Retinal pigment epithelial cell (primary cell): ENCODE measurements at regions not wholly inside any gene's neighbourhood (a gene's known extent, or its start where the extent isn't known, plus 50 kb on each side); places are given as distances from the start of the nearest gene placed in this dataset.

Source experiments
- DNase-seq: peaks from one replicate; pipeline ENCODE4 v3.0.0-alpha.2; 2010; ENCODE audit warnings: low read depth
- H3K4me3 ChIP-seq: 2 replicates; pipeline ENCODE4 v1.5.1; 2011; ENCODE audit warnings: mild to moderate bottlenecking, low read length, control low read depth, moderate library complexity
- TF ChIP-seq, protein P1 (sequence below): conservative IDR thresholded peaks from 2 replicates; pipeline ENCODE4 v1.5.1; 2011; ENCODE audit warnings: low read depth, low read length, control low read depth, inconsistent platforms

DNA sequence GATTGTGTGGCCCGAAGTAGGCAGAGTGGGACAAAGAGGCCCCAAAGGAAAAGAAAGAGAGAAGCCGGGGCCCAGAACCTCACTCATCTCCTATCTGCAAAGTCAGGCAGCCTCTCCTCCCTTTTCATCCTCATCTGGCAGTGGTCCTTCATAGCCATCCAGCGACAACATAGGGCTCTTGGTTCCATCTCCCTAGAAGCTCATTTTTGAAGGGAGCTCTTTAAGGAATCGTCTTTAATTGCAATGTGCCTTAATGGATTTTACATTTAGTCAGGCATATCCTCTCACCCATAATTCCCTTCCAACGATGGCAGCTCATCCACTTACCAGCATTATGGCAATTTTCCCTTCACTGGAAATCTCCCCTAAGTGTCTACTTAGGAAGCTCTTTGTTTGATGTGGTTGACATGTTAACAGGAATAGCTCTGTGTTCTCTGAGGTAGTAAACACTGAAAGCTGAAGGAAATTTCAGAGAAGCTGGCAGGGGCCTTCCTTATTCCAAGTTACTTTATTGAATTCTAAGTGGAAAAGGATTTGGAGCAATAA is 780.6 kb downstream of the TSN start:
- H3K4me3 ChIP-seq: no peak overlapping the region
- no peak for DNase-seq
- TF ChIP-seq, protein P1, sequence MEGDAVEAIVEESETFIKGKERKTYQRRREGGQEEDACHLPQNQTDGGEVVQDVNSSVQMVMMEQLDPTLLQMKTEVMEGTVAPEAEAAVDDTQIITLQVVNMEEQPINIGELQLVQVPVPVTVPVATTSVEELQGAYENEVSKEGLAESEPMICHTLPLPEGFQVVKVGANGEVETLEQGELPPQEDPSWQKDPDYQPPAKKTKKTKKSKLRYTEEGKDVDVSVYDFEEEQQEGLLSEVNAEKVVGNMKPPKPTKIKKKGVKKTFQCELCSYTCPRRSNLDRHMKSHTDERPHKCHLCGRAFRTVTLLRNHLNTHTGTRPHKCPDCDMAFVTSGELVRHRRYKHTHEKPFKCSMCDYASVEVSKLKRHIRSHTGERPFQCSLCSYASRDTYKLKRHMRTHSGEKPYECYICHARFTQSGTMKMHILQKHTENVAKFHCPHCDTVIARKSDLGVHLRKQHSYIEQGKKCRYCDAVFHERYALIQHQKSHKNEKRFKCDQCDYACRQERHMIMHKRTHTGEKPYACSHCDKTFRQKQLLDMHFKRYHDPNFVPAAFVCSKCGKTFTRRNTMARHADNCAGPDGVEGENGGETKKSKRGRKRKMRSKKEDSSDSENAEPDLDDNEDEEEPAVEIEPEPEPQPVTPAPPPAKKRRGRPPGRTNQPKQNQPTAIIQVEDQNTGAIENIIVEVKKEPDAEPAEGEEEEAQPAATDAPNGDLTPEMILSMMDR: no peak

DNA sequence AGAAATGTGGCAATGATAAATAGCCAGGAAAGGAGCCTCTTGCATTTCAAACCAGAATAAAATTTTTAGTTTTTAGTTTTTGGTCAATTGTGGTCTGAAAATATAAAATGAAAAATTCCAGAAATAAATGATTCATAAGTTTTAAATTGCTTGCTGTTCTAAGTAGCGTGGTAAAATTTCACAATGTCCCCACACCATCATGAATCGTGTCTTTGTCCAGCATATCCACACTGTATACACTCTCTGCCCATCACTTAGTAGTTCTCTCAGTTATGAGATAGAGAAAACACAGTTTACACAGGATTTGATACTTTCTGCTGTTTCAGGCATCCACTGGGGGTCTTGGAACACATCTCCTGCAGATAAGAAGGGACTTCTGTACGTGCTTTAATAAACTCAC is 783.9 kb downstream of the TSN start:
- TF ChIP-seq, protein P1: no peak
- H3K4me3 ChIP-seq: no peak overlapping the region
- no peak for DNase-seq

DNA sequence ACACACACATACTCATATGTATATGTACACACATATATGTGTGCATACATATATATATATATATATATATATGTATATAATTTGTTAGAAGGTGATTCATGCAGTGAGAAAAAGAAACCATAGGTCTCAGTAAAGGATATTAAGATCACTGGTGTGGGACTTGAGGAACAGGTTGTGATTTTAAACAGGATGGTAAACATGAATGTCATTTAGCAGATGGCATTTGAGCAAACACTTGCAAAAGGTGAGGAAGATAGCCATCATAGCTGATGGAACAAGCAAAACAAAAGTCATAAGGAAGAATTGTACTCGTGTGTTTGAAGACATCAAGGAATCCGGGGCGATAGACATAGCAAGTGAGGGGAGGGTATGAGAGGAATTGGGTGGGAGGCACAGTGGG is 784.5 kb downstream of the TSN start:
- no peak for DNase-seq
- no peak overlapping the region for H3K4me3 ChIP-seq
- TF ChIP-seq, protein P1: no peak

DNA sequence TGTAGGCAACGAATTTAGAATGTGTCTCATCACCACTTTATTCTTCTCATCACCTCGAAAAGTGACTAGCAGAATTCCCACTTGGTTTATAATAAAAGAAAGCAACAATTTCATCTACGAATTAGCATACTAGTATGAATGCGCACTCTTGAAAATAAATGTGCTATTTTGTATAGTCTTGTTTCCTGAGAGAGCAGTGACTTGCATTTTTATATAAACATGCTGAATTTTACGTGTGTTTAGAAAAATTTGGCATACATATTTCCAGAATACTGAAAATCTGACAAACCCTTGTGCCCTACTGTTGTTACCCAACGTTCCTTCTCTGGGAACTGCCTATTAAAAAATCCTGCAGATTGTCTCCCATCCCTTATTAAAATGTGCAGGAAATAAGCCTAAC is 786.8 kb downstream of the TSN start:
- DNase-seq: no peak
- no peak overlapping the region for H3K4me3 ChIP-seq
- TF ChIP-seq, protein P1: no peak

DNA sequence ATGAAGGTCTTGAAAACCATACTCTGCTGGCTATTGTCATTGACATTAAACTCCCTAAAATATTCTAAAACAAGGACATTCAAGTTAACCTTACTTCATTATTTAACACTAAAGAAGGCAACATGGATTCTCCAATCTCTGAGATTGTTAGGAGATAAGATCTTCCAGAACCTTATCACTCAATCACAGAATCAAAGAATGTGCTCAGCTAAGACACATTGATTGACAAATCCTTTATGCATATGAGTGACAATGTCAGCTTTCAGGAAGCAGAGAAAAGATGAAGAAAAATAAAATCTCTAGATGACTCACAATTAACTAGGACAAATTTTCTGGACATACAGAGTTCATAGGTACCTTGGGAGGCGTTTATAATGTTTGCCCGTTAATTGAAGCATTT is 787.2 kb downstream of the TSN start:
- H3K4me3 ChIP-seq: no peak overlapping the region
- TF ChIP-seq, protein P1: no peak
- DNase-seq: no peak

DNA sequence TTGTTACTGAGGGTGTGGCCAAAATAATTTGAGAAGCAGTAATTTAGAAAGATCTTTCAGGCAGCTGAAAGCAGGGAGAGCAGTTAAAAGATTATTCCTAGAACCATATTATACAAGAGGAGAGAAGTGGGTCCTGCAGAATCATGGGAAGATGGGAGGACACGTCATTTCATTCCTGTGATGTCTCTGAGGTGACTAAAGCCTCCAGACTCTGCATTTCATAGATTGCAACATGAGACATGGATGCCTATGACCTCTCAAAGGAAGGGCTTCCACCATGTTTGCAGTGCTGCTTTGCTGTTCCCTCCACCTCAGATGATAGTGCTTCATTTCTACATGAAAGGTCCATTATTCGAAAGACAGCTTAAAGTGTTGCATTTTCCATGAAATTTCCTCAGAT is 788.4 kb downstream of the TSN start:
- DNase-seq: no peak
- TF ChIP-seq, protein P1: no peak
- H3K4me3 ChIP-seq: no peak overlapping the region

DNA sequence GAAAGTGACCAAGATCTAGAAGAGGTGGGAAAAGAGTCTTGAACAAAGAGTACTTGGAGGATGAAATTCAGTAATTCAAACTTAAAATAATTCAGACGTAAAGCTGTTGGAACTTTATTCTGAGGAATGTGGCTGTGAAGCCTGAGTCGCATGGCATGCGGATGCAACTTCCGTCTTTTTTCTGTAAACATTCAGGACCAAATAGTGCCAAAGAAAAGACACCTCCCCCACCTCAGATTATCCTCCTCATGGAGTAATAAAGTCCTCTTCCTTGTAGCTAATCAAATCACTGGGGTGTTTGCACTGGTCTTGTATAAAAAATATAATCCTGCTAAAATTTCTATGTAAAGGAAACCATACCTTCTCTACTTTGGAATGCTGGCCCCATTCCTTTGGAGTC is 790.4 kb downstream of the TSN start:
- DNase-seq: no peak
- no peak overlapping the region for H3K4me3 ChIP-seq
- TF ChIP-seq, protein P1: no peak
